Left ventricle myocardium superior (tissue), 1 donor: ENCODE measurements at regions not wholly inside any gene's neighbourhood (a gene's known extent, or its start where the extent isn't known, plus 50 kb on each side); places are given as distances from the start of the nearest gene placed in this dataset.
"Not testable (repeated sequence)": the region's sequence is repeated elsewhere in the genome, so short reads cannot be mapped to it uniquely, and the experiment has no call there.

Experiments
- ATAC-seq: fragments of 200-7000 bp; cut with Tn5 transposase; one replicate; pipeline ENCODE4 v1.9.1; 2020; ENCODE audit warnings: mild to moderate bottlenecking, moderate library complexity
- DNase-seq: peaks from one replicate; pipeline ENCODE4 v3.0.0-alpha.2; 2020
- intact Hi-C: fragments of 100-400 bp; cut with micrococcal nuclease; formaldehyde crosslinking; loops from one replicate; pipeline ENCODE4 v1.11.0; 2022
- donor health status: DM: no; HTN: yes; CAD: no; lungs with severe emphysema.

- ATAC-seq (no peak), DNase-seq (no peak)
- intact Hi-C loops, result no loop called here
These were observed 246.2 kb upstream of the PITX2 start for GRCh38 chr4:110869114-110869513.

DNA sequence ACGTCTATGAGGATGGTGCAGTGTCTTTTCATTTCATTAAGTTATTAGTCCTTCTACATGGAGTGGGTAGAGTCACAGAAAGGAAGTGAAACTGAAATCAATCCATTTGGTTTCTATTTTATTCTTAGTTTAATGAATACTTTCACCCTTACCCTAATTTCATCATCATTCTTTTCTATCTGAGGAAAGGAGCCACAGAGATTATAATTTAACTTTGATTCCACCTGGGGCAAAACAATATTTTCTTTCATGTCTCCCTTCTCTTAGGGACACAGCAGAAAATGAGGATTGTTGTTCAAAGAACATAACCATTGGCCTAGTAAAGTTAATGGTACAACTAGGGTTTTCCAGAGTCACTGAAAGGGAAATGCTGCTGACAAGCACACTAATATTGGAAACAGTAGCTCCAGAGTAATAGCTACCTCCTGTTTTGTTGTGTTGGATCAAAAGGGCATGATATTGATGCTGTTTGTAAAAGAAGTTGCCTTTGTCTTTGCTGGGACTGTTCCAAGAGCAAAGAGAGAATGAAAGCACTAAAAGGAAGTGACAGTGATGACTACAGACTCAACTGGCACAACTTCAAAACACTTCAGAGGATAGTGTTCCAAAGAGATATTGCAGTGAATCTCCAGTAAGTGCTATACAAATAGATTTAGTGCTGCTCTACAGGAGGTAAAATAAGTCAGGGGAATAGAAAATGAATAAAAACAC lies 247.1 kb upstream of the PITX2 start:
- ATAC-seq, result no peak
- DNase-seq, result no peak
- intact Hi-C loops, result no loop called here

DNA sequence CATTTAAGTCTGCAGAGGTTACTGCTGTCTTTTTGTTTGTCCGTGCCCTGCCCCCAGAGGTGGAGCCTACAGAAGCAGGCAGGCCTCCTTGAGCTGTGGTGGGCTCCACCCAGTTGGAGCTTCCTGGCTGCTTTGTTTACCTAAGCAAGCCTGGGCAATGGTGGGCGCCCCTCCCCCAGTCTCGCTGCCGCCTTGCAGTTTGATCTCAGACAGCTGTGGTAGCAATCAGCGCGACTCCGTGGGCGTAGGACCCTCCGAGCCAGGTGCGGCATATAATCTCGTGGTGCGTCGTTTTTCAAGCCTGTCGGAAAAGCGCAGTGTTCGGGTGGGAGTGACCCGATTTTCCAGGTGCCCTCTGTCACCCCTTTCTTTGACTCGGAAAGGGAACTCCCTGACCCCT lies 253.3 kb upstream of the PITX2 start:
- intact Hi-C loops, ATAC-seq, DNase-seq: not testable (repeated sequence)

DNA sequence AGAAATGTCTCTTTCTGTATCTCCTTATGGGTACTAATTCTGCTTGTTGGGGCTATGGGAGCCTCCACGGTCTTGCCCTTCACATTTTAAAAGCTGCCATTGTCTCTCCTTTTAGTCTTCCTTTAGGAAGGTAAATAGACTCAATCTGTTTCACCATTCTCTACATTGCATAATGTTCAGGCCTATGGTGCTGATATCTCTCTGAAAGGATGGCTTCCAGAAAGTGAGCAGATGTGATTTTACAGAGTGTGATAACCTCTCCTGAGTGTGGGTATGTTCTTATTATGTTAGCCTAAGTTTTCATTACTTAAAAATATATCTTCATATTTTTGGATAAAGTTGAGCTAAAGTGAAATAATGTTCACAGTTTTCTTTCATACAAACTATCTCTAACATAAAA lies 254.0 kb upstream of the PITX2 start:
- ATAC-seq (no peak), DNase-seq (no peak)
- intact Hi-C loops, result no loop called here

DNA sequence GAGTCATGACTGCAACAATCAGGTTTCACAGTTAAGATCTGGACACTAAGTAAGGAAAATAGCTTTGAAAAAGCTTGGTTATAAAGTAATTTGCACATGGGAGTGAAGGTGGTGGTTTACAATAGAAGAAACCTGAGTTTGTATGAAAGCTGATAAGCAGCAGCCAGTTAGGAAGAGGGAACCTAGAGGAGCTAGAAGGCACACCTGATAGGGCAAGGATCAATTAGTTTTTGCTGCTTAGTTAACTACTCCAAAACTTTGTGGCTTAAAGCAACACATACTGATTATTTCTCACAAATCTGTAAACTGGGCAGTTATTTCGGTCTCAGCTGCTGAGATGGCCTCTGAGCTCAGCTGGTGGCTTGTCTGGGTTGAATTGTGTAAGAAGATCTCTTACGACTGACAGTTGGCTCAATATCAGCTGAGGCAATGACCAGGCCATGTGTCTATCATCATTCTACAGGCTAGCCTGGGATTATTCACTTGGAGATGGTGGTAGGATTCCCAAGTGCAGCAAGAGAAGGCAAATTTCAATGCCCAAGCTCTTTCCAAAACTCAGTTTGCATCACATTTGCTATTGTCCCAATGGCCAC lies 255.0 kb upstream of the PITX2 start:
- no peak for DNase-seq
- intact Hi-C loops, result no loop called here
- no peak for ATAC-seq

GRCh38 chr4:110878413-110878812 lies 255.5 kb upstream of the PITX2 start:
- DNase-seq, result no peak
- intact Hi-C loops, result no loop called here
- no peak for ATAC-seq

- intact Hi-C loops, result no loop called here
- ATAC-seq, result no peak
These were observed 256.1 kb upstream of the PITX2 start for GRCh38 chr4:110878956-110879355.

GRCh38 chr4:110886270-110886669 lies 263.4 kb upstream of the PITX2 start:
- intact Hi-C loops, result no loop called here
- DNase-seq (no peak), ATAC-seq (no peak)

More at GRCh38 chr4:110878956-110879355, 256.1 kb upstream of the PITX2 start:
- DNase-seq, result no peak

- no peak for DNase-seq
- intact Hi-C loops, result no loop called here
- no peak for ATAC-seq
These were observed 264.0 kb upstream of the PITX2 start for GRCh38 chr4:110886856-110887255.

DNA sequence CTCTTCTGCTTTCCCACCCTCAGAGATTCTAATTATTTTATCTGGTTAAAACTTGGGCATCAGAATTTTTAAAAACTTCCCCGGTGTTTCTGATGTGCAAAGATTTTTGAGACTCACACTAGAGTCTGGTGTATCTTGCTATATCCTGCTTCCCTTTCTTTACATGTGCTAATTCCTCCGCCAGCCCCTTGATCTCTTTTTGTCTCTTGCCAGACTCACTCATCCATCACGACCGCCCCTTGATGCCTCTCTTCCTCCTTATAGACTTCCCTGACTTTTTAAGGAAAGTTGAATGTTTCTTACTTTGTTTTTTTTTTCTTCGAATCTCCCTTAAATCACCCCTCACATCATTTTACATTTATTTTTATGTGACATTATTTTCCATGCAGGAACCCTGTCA lies 274.9 kb upstream of the PITX2 start:
- DNase-seq (no peak), ATAC-seq (no peak)
- intact Hi-C loops, result no loop called here

DNA sequence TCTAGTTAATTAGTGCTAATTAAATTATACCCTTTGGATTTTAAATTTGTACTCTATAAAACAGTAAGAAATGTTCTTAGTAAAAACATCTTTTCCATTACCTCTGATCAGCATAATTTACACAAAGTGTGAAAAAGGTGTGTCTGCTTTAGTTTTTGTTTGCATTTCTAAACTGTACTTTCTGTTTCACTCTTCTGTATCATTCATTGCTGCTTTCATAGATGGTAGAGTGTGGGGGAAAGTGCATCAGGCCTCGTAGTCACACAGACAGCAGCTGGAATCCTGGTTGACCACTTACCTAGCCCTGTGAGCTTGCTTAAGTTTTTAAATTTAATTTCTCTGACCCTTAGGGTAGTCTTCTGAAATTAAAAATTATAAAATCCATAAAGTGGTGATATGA lies 275.4 kb upstream of the PITX2 start:
- ATAC-seq (no peak), DNase-seq (no peak)
- intact Hi-C loops, result no loop called here

GRCh38 chr4:110900213-110900769 lies 277.4 kb upstream of the PITX2 start:
- intact Hi-C loops, result no loop called here

GRCh38 chr4:110902500-110902899 lies 279.6 kb upstream of the PITX2 start:
- intact Hi-C loops, result no loop called here
- DNase-seq (no peak), ATAC-seq (no peak)

More at GRCh38 chr4:110900213-110900769, 277.4 kb upstream of the PITX2 start:
- DNase-seq (no peak), ATAC-seq (no peak)

DNA sequence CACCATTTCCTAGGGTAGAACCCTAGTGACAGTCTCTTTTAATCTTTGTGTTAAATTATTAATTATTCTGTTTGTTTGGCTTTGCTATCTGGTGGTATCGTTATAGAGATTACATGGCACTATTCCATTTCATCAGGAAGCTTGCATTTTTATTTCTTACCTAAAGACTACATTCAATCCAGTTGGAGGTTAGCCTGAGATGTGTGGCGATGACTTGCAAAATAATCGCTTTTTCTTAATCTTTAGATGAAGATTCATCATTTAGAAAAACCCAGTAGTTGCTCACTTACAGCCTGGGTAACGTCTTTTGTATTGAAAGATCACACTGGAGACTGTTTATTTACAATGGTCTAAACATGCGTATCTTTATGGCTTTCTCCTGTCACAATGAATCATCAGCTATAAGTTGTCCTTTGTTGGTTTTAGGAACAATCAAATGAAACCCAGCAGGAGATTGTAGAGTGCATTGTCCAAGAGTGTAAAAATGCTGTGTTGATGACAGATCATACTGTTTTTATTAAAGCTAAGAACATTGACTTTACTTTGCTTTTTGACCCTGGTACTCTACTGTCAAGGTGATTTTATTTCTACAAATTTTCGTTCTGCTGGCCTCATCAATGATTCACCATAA lies 281.7 kb upstream of the PITX2 start:
- DNase-seq (no peak), ATAC-seq (no peak)
- intact Hi-C loops, result no loop called here

- intact Hi-C loops, result no loop called here
- ATAC-seq, result no peak
- no peak for DNase-seq
These were observed 282.5 kb upstream of the PITX2 start for GRCh38 chr4:110905367-110905766.

- ATAC-seq, result no peak
- intact Hi-C loops, result no loop called here
- no peak for DNase-seq
These were observed 285.0 kb upstream of the PITX2 start for GRCh38 chr4:110907801-110908313.

- DNase-seq, result no peak
- ATAC-seq, result no peak
These were observed 291.9 kb upstream of the PITX2 start for GRCh38 chr4:110914791-110915190.

DNA sequence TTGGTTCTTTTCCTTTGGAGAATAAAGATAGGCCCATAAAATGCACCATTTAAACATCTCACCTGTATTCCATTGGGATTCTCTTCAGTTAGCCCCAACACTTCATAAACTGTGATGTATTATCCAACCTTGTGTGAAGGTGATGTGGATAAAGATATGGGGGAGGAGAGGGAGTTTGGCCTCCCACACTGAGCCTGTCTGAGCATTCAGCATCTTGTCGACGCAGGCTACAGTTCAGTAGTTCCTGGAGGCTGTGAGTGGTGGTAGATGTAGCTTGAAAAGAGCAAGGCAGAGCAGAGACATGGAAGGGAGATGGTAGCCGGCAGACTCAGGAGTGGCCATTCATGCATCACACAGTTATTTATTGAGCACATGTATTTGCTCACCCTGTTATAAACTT lies 292.4 kb upstream of the PITX2 start:
- intact Hi-C loops, result no loop called here
- ATAC-seq (no peak), DNase-seq (no peak)

More at GRCh38 chr4:110914791-110915190, 291.9 kb upstream of the PITX2 start:
- intact Hi-C loops, result no loop called here

DNA sequence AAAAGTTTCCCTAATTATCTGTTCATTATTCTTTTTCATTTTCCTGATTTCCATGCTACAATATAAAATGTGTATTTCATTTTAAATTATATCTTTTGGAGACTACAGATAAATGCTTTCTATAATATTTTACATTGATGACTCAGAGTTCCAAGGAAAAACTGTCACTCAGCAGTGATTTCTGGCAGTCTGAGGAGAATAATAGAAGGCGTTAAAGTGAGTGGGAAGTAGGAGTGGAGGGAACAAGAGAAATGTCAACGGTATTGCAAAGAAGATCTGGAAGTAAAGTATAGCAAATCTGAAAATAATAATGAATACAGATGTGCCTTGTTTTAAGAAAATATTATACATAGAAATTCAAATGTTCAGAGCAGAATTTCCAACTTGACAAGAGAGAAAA lies 293.6 kb upstream of the PITX2 start:
- no peak for ATAC-seq
- no peak for DNase-seq

GRCh38 chr4:110917835-110918234 lies 295.0 kb upstream of the PITX2 start:
- intact Hi-C loops, result no loop called here
- DNase-seq (no peak), ATAC-seq (no peak)

More for the DNA sequence above, 293.6 kb upstream of the PITX2 start:
- intact Hi-C loops, result no loop called here
